WI38 (cell line): ENCODE measurements at regions not wholly inside any gene's neighbourhood (a gene's known extent, or its start where the extent isn't known, plus 50 kb on each side); places are given as distances from the start of the nearest gene placed in this dataset.

Source experiments
- H3K4me3 ChIP-seq: 2 replicates; pipeline ENCODE4 v1.5.1; 2011; ENCODE audit warnings: low read depth, mild to moderate bottlenecking, control low read depth, low read length
- TF ChIP-seq, protein P1 (sequence below): IDR thresholded peaks from 2 replicates; pipeline ENCODE4 v1.5.1; 2012; ENCODE audit warnings: low read depth, mild to moderate bottlenecking, control low read depth, low read length

DNA sequence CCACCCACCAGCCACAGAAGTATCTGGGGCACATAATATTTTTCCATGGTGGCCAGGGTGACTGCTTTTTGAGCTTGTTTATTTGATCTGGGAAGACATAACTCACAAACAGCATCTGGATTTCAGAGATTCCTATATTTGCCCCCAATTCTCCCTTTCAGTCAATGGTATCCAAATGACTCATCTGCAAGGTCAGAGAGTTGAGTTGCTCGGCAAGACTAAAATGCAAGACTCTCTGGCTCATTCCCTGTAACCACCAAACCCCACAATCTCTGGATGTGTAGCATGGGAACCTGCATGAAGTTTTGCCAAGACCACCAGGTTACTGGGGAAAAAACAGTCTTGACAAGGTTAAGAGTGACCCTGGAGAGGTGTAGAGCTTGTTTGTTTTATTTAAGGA lies 174.9 kb upstream of the FAR2 start:
- TF ChIP-seq, protein P1, sequence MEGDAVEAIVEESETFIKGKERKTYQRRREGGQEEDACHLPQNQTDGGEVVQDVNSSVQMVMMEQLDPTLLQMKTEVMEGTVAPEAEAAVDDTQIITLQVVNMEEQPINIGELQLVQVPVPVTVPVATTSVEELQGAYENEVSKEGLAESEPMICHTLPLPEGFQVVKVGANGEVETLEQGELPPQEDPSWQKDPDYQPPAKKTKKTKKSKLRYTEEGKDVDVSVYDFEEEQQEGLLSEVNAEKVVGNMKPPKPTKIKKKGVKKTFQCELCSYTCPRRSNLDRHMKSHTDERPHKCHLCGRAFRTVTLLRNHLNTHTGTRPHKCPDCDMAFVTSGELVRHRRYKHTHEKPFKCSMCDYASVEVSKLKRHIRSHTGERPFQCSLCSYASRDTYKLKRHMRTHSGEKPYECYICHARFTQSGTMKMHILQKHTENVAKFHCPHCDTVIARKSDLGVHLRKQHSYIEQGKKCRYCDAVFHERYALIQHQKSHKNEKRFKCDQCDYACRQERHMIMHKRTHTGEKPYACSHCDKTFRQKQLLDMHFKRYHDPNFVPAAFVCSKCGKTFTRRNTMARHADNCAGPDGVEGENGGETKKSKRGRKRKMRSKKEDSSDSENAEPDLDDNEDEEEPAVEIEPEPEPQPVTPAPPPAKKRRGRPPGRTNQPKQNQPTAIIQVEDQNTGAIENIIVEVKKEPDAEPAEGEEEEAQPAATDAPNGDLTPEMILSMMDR, result no peak
- no peak overlapping the region for H3K4me3 ChIP-seq

- no peak overlapping the region for H3K4me3 ChIP-seq
- TF ChIP-seq, protein P1, result no peak
Observed at GRCh38 chr12:28974883-28975282, 174.2 kb upstream of the FAR2 start.

GRCh38 chr12:28975564-28976340 lies 173.3 kb upstream of the FAR2 start:
- no peak overlapping the region for H3K4me3 ChIP-seq
- TF ChIP-seq, protein P1, result no peak

DNA sequence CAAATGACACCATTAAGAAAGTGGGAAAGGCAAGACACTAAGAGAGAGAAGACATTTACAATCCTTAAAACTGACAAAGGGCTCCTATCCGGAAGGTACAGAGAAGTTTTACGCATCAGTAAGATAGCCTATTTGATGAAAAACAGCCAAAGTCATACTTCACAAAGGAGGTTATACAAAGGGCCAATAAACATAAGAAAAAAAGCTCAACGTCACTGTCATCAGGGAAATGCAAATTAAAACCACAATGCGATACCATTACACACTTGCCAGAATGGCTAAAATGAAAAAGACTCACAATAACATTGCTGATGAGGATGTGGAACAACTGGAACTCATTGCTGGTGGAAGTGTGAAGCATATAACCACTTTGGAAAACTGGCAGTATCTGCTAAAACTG lies 168.6 kb upstream of the FAR2 start:
- TF ChIP-seq, protein P1, result no peak
- no peak overlapping the region for H3K4me3 ChIP-seq

DNA sequence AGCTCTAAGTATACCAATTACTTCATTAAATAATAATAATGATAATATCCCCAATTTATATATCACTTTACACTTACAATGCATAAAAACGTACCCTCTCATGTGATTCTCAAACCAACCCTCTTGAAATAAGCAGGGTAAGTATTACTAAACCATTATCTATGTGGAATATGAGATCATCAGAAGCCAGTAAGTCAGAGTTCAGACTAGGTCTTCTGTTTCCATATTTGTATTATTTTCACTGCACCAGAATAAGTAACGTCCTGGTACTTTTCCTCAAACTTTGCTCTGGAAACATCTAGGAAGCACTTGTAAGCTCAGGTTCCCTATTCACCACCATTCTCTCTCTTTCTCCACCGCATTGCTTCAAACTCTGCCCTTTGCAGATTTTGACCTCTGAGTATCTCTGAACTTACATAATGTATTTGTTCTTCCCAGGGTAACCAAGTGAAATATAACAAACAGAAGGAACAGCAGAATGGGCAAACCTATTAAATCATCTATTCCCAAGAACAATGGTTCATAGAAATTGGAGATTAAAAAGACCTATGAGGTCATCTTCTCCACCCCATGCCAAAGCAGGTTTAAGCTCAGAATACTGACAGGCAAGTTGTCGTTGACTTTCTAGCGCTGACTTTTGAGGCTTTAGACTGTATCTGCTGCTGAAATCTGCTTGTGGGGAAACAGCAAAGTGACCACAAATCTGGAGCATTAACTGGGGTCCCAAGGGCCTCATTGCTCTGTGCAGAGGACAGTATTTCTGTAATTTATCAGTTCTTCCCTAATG lies 161.3 kb upstream of the FAR2 start:
- TF ChIP-seq, protein P1, result no peak
- H3K4me3 ChIP-seq, result no peak overlapping the region

DNA sequence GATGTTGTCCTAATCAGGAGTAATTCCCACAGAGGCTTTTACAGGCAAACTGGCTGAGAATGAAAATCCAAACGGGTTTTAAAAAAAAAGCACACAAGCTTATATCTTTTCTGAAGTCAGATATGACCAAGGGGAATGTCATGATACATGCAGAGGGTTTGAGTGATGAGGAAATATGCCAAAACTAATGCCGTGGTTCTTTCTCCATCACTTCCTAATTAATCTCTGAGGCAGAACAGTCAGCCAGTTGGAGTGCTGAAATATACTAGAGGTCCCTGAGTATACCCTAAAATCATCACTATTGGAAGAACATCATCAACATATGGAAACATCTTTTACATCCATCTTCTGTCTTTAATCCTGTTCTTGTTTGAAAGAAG lies 160.8 kb upstream of the FAR2 start:
- TF ChIP-seq, protein P1, result no peak
- no peak overlapping the region for H3K4me3 ChIP-seq

GRCh38 chr12:28991626-28992025 lies 157.5 kb upstream of the FAR2 start:
- no peak overlapping the region for H3K4me3 ChIP-seq
- TF ChIP-seq, protein P1, result no peak
